Dendritic cell treated with granulocyte-macrophage colony-stimulating factor and Interleukin-4, amounts not matched to agents 40 ng/mL and 50 ng/mL, for 4 days (primary cell): ENCODE measurements at regions not wholly inside any gene's neighbourhood (a gene's known extent, or its start where the extent isn't known, plus 50 kb on each side); places are given as distances from the start of the nearest gene placed in this dataset.
"Not testable (repeated sequence)": the region's sequence is repeated elsewhere in the genome, so short reads cannot be mapped to it uniquely, and the experiment has no call there.

Source experiments
- H3K27ac Mint-ChIP-seq: one replicate; pipeline ENCODE4 v1.8.0; 2022; ENCODE audit warnings: mild to moderate bottlenecking, mixed read lengths
- H3K27me3 Mint-ChIP-seq: one replicate; pipeline ENCODE4 v1.8.0; 2022; ENCODE audit warnings: mild to moderate bottlenecking, mixed read lengths
- H3K36me3 Mint-ChIP-seq: one replicate; pipeline ENCODE4 v1.8.0; 2022; ENCODE audit warnings: low read depth, mixed read lengths
- H3K4me1 Mint-ChIP-seq: one replicate; pipeline ENCODE4 v1.8.0; 2022; ENCODE audit warnings: low read depth, mixed read lengths
- H3K4me3 Mint-ChIP-seq: one replicate; pipeline ENCODE4 v1.8.0; 2022; ENCODE audit warnings: mild to moderate bottlenecking, moderate library complexity, mixed read lengths
- H3K9me3 Mint-ChIP-seq: one replicate; pipeline ENCODE4 v1.8.0; 2022; ENCODE audit warnings: mixed read lengths
- intact Hi-C: fragments of 100-400 bp; cut with micrococcal nuclease; formaldehyde crosslinking; loops from one replicate; pipeline ENCODE4 v1.15.0; 2022

- H3K27me3 Mint-ChIP-seq, result peaks cover 49% of the 10 kb centered on the region
- no peak overlapping the region for H3K4me3 Mint-ChIP-seq
Observed at GRCh38 chrX:1111601-1112300, 100.7 kb downstream of the CRLF2 start.

GRCh38 chrX:1109580-1110119, 102.8 kb downstream of the CRLF2 start:
- no peaks in the 10 kb centered on the region for H3K4me1 Mint-ChIP-seq
- no peak overlapping the region for H3K4me3 Mint-ChIP-seq
- peaks cover 58% of the 10 kb centered on the region for H3K27me3 Mint-ChIP-seq
- H3K36me3 Mint-ChIP-seq, result no peaks in the 10 kb centered on the region
- intact Hi-C loops, result no loop called here
- H3K27ac Mint-ChIP-seq, result no peak overlapping the region
- no peaks in the 10 kb centered on the region for H3K9me3 Mint-ChIP-seq

More at GRCh38 chrX:1111601-1112300, 100.7 kb downstream of the CRLF2 start:
- intact Hi-C loops, result no loop called here
- Mint-ChIP-seq H3K9me3 (no peaks in the 10 kb centered on the region), H3K4me1 (no peaks in the 10 kb centered on the region), H3K36me3 (no peaks in the 10 kb centered on the region), H3K27ac (no peak overlapping the region)

DNA sequence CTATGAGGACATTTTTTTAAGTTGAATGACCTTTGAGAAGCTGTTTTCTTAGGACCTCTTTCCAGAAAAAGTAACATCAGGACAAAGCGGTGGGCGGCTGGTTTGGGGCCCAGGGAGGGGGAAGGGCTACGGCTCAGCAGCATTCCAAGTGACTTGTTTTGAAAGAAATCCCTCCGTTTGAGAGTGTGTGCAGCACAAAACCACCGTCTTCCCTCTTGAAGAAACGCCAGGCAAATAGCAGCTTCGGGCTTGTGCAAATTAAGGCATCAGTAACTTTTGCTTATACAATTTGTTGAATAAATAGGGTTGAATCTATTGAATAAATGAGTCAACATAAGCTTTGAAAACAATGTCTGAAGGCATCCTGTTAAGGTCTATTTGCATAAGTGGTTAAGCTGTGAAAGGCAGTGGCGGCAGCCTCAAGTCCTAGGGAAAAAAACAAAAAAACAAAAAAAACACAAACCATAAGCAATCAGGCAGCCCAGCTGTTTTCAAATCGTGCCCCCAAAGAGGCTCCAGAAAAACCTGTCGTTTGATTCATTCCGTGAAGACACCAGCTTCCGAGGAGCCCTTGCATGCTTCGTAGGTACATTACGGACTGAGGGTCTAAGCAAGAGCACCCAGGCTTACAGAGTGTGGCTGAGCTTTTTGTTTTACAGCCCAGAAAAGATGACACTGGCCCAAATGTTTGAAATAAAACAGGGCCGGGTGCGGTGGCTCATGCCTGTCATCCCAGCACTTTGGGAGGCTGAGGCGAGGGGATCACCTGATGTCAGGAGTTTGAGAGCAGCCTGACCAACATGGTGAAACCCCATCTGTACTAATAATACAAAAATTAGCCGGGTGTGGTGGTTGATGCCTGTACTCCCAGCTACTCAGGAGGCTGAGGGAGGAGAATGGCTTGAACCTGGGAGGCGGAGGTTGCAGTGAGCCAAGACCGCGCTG, 103.7 kb downstream of the CRLF2 start:
- Mint-ChIP-seq H3K9me3 (no peaks in the 10 kb centered on the region), H3K4me3 (no peak overlapping the region), H3K36me3 (no peaks in the 10 kb centered on the region), H3K27me3 (peaks cover 57% of the 10 kb centered on the region), H3K27ac (no peak overlapping the region), H3K4me1 (no peaks in the 10 kb centered on the region)
- intact Hi-C loops, result no loop called here

GRCh38 chrX:1106478-1107210, 105.8 kb downstream of the CRLF2 start:
- H3K4me3 Mint-ChIP-seq, result no peak overlapping the region

DNA sequence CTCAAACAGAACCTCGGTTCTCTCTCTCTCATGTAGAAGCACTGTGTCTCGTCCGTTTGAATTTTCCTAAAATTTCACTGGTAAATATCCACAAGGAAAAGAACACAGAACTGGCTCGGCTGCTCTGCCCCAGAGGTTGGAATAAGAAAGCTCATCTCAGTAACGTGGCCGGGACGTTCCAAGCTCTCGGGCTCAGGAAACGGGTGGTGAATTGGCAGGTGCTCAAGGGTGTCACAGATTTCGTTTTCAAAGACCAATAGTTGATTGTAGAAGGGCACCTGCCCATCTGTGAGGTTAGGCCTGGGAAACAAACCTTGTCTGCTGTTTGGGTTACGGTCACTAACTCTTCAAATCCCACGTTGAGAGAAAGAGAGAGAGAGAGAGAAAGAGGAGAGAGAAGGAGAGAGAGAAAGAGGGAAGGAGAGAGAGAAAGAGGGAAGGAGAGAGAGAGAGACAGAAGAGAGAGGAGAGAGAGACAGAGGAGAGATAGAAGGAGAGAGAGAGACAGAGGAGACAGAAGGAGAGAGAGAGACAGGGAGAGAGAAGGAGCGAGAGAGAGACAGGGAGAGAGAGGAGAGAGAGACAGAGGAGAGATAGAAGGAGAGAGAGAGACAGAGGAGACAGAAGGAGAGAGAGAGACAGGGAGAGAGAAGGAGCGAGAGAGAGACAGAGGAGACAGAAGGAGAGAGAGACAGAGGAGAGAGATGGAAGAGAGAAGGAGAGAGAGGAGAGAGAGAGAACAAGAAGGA, 106.6 kb downstream of the CRLF2 start:
- Mint-ChIP-seq H3K27ac (no peak overlapping the region), H3K4me1 (no peaks in the 10 kb centered on the region), H3K4me3 (no peak overlapping the region), H3K27me3 (peaks cover 33% of the 10 kb centered on the region), H3K36me3 (no peaks in the 10 kb centered on the region), H3K9me3 (no peaks in the 10 kb centered on the region)
- intact Hi-C loops, result no loop called here

More at GRCh38 chrX:1106478-1107210, 105.8 kb downstream of the CRLF2 start:
- H3K4me1 Mint-ChIP-seq, result no peaks in the 10 kb centered on the region
- H3K9me3 Mint-ChIP-seq, result no peaks in the 10 kb centered on the region
- no peak overlapping the region for H3K27ac Mint-ChIP-seq
- no peaks in the 10 kb centered on the region for H3K36me3 Mint-ChIP-seq
- intact Hi-C loops, result no loop called here
- H3K27me3 Mint-ChIP-seq, result peaks cover 38% of the 10 kb centered on the region

GRCh38 chrX:1105031-1105430, 107.4 kb downstream of the CRLF2 start:
- H3K4me3 Mint-ChIP-seq, H3K9me3 Mint-ChIP-seq, H3K27ac Mint-ChIP-seq, intact Hi-C loops, H3K36me3 Mint-ChIP-seq, H3K4me1 Mint-ChIP-seq: not testable (repeated sequence)
- H3K27me3 Mint-ChIP-seq, result peaks cover 35% of the 10 kb centered on the region

DNA sequence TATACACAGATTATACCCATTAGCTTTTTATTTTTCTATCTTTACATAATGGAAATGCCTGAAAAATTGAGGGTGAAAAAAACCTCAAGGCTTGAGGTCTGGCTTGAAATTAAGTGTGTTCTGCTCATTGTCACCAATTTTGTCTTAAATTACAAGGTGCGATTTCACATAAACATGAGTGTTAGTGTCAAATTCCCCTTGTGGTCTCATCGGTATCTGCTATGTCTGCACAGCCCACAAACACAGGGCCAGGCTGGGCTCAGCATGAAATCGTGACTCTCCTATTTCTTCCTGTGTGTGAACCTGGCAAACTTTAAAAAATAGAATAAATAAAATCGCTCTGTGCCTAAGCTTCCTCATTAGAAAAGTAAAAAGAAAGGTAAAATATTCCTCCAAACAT, 109.1 kb downstream of the CRLF2 start:
- Mint-ChIP-seq H3K4me3 (no peak overlapping the region), H3K9me3 (no peaks in the 10 kb centered on the region), H3K27ac (no peak overlapping the region), H3K36me3 (no peaks in the 10 kb centered on the region), H3K27me3 (peaks cover 26% of the 10 kb centered on the region), H3K4me1 (no peaks in the 10 kb centered on the region)
- intact Hi-C loops, result no loop called here

DNA sequence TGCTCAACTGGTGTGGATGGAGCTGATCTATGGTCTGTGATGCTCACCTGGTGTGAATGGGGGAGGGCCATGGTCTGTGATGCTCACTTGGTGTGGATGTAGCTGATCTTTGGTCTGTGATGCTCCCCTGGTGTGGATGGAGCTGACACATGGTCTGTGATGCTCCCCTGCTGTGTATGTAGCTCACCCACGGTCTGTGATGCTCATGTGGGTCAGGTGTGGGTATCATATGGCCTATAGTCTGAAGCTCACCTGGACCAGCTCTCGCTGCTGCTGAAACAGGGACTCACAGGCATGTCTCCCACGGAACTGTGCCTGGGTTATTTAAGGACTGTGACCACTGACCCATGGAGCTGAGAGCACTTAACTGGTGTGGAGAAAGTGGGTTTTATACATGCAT, 109.7 kb downstream of the CRLF2 start:
- H3K36me3 Mint-ChIP-seq, result no peaks in the 10 kb centered on the region
- intact Hi-C loops, result no loop called here
- H3K27me3 Mint-ChIP-seq, result peaks cover 21% of the 10 kb centered on the region
- H3K9me3 Mint-ChIP-seq, result peaks cover 2% of the 10 kb centered on the region
- H3K4me3 Mint-ChIP-seq, result no peak overlapping the region
- H3K4me1 Mint-ChIP-seq, result no peaks in the 10 kb centered on the region
- H3K27ac Mint-ChIP-seq, result no peak overlapping the region

DNA sequence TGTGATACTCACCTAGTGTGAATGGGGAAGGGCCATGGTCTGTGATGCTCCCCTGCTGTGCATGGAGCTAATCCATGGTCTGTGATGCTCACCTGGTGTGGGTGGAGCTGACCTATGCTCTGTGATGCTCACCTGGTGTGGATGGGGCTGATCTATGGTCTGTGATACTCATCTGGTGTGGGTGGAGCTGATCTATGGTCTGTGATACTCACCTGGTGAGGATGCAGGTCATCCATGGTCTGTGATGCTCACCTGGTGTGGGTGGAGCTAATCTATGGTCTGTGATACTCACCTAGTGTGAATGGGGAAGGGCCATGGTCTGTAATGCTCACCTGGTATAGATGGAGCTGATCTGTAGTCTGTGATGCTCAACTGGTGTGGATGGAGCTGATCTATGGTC, 110.2 kb downstream of the CRLF2 start:
- H3K9me3 Mint-ChIP-seq, H3K36me3 Mint-ChIP-seq, intact Hi-C loops, H3K4me3 Mint-ChIP-seq, H3K27ac Mint-ChIP-seq, H3K4me1 Mint-ChIP-seq: not testable (repeated sequence)
- H3K27me3 Mint-ChIP-seq, result peaks cover 19% of the 10 kb centered on the region

DNA sequence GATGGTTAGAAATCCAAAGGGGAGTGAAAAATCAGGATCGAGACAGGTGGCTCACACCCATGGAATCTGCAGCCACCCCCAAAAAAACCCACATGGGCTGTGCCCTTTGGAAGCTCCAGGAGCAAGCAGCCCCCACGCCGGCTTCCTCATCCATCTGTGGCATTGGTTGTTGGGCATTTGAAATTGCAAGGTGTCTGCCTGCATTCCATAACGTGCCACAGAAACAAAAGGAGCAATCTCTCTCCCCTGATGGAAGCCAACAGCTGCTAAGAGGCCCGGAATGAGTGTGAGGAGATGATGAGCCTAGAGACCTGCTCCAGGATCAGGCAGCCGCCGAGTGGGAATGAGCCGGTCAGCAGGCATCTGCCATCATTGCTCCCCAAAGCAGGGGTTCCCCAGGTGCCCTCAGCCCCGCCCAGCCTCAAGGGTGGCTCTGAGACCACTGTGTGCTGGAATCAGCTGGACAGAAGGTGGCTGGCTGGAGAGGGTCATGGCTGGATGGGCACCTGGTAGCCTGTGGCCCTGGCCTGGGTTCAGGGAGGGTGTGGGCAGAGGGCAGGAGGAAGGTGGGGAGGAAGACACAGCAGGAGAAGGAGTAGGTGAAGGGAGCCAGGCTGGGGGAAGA, 113.2 kb downstream of the CRLF2 start:
- Mint-ChIP-seq H3K27ac (no peak overlapping the region), H3K4me3 (no peak overlapping the region), H3K4me1 (no peaks in the 10 kb centered on the region), H3K9me3 (peaks cover 12% of the 10 kb centered on the region), H3K36me3 (no peaks in the 10 kb centered on the region), H3K27me3 (peaks cover 10% of the 10 kb centered on the region)
- intact Hi-C loops, result no loop called here

- H3K36me3 Mint-ChIP-seq, result no peaks in the 10 kb centered on the region
- H3K27ac Mint-ChIP-seq, result no peak overlapping the region
- intact Hi-C loops, result no loop called here
- H3K4me1 Mint-ChIP-seq, result no peaks in the 10 kb centered on the region
- peaks cover 13% of the 10 kb centered on the region for H3K27me3 Mint-ChIP-seq
- H3K4me3 Mint-ChIP-seq, result no peak overlapping the region
- H3K9me3 Mint-ChIP-seq, result peaks cover 12% of the 10 kb centered on the region
Observed at GRCh38 chrX:1097328-1097727, 115.1 kb downstream of the CRLF2 start.

- Mint-ChIP-seq H3K27me3 (peaks cover 7% of the 10 kb centered on the region), H3K27ac (no peak overlapping the region), H3K36me3 (no peaks in the 10 kb centered on the region), H3K9me3 (peaks cover 12% of the 10 kb centered on the region), H3K4me3 (no peak overlapping the region), H3K4me1 (no peaks in the 10 kb centered on the region)
- intact Hi-C loops, result no loop called here
Observed at GRCh38 chrX:1094566-1095333, 117.7 kb downstream of the CRLF2 start.
